H1 (cell line): ENCODE measurements at regions not wholly inside any gene's neighbourhood (a gene's known extent, or its start where the extent isn't known, plus 50 kb on each side); places are given as distances from the start of the nearest gene placed in this dataset.

Experiments used
- CTCF ChIA-PET: fragments of 300-600 bp; sonication (Branson Sonifier 250); formaldehyde crosslinking; loops from one replicate; lab custom pipeline; 2021; ENCODE audit not compliant: partially characterized antibody; lab: Charles Lee
- POLR2A ChIA-PET: fragments of 300-600 bp; sonication (Branson Sonifier 250); formaldehyde crosslinking; loops from one replicate; lab custom pipeline; 2021; ENCODE audit warnings: inconsistent platforms; ENCODE audit not compliant: partially characterized antibody; lab: Charles Lee
- DNase-seq, 2 experiments: peaks; one replicate each; pipeline versions ENCODE4 v3.0.0 to v3.0.0-alpha.2; 2010 to 2022; ENCODE audit warnings: low spot score in 2 of 2, low read depth in 1 of 2, mixed read lengths in 1 of 2
- FAIRE-seq: peaks from 2 replicates; lab custom pipeline; 2011; peaks lifted over from hg19 to GRCh38; lab: Jason Lieb, UNC
- H2AFZ ChIP-seq: 2 replicates; pipeline ENCODE4 v1.8.1; 2012; ENCODE audit warnings: low read length, inconsistent platforms
- H2AK5ac ChIP-seq: 2 replicates; pipeline ENCODE4 v1.6.1; 2013; ENCODE audit warnings: low read depth, low read length
- H2BK120ac ChIP-seq: replicated peaks from 2 replicates; pipeline ENCODE3; 2013; ENCODE audit warnings: low read depth, low read length, inconsistent platforms
- H2BK12ac ChIP-seq: 2 replicates; pipeline ENCODE4 v1.6.1; 2013; ENCODE audit warnings: low read depth, low read length
- H2BK15ac ChIP-seq: 2 replicates; pipeline ENCODE4 v1.6.1; 2013; ENCODE audit warnings: low read length
- H2BK20ac ChIP-seq: 2 replicates; pipeline ENCODE4 v1.6.1; 2013; ENCODE audit warnings: low read length
- H2BK5ac ChIP-seq: 2 replicates; pipeline ENCODE4 v1.6.1; 2013; ENCODE audit warnings: low read depth, low read length
- H3K14ac ChIP-seq: 2 replicates; pipeline ENCODE4 v1.6.1; 2013; ENCODE audit warnings: inconsistent platforms; ENCODE audit not compliant: insufficient read length
- H3K18ac ChIP-seq: 2 replicates; pipeline ENCODE4 v1.6.1; 2013; ENCODE audit warnings: low read length; ENCODE audit errors: extremely low read depth
- H3K23ac ChIP-seq: 2 replicates; pipeline ENCODE4 v1.6.1; 2013; ENCODE audit warnings: inconsistent platforms; ENCODE audit not compliant: insufficient read length
- H3K23me2 ChIP-seq: 2 replicates; pipeline ENCODE4 v1.6.1; 2013; ENCODE audit warnings: low read depth, low read length
- H3K27ac ChIP-seq: 2 replicates; pipeline ENCODE4 v1.6.1; 2011; ENCODE audit warnings: low read depth, low read length, inconsistent platforms
- H3K27me3 ChIP-seq, 4 experiments: replicated peaks in 1 of 4; 1 replicate in 1 of 4; 2 replicates in 3 of 4; pipeline versions ENCODE4 v1.6.1 to v1.8.1; 2011 to 2013; ENCODE audit warnings: low read length in 3 of 4, mild to moderate bottlenecking in 3 of 4, inconsistent platforms in 2 of 4, mixed read lengths in 2 of 4, moderate library complexity in 1 of 4; ENCODE audit not compliant: control insufficient read depth in 3 of 4, insufficient read depth in 3 of 4; ENCODE audit errors: extremely low read depth in 1 of 4
- H3K36me3 ChIP-seq, 4 experiments: 2 replicates each; pipeline versions ENCODE4 v1.6.1 to v1.8.1; 2011 to 2013; ENCODE audit warnings: mild to moderate bottlenecking in 4 of 4, low read length in 3 of 4, moderate library complexity in 2 of 4, control low read depth in 1 of 4, inconsistent platforms in 1 of 4; ENCODE audit not compliant: insufficient read depth in 4 of 4, control insufficient read depth in 2 of 4
- H3K4ac ChIP-seq: replicated peaks from 2 replicates; pipeline ENCODE3; 2013; ENCODE audit warnings: low read length, low read depth, mixed read lengths, inconsistent platforms; ENCODE audit not compliant: insufficient read length
- H3K4me1 ChIP-seq, 4 experiments: replicated peaks in 1 of 4; 1 replicate in 1 of 4; 2 replicates in 3 of 4; pipeline versions ENCODE4 v1.6.1 to v1.8.1; 2011 to 2013; ENCODE audit warnings: low read length in 3 of 4, inconsistent platforms in 2 of 4, mixed read lengths in 1 of 4; ENCODE audit not compliant: insufficient read depth in 4 of 4, control insufficient read depth in 3 of 4
- H3K4me2 ChIP-seq, 2 experiments: 2 replicates each; pipeline versions ENCODE4 v1.6.1 to v1.8.1; 2011 to 2013; ENCODE audit warnings: low read depth in 2 of 2, low read length in 2 of 2, control low read depth in 1 of 2, inconsistent platforms in 1 of 2, mild to moderate bottlenecking in 1 of 2; ENCODE audit not compliant: insufficient read depth in 1 of 2
- H3K4me3 ChIP-seq, 4 experiments: fragments of 200-600, 300-600 bp in 1 of 4; sonication (generic), shearing (Covaris generic), sonication (Bioruptor Twin) in 1 of 4; 2 replicates each; pipeline versions ENCODE4 v1.5.1 to v1.8.1; 2011 to 2016; ENCODE audit warnings: low read length in 4 of 4, low read depth in 3 of 4, control low read depth in 2 of 4, inconsistent platforms in 2 of 4, mild to moderate bottlenecking in 2 of 4, mixed read lengths in 1 of 4, moderate library complexity in 1 of 4; ENCODE audit not compliant: insufficient read depth in 2 of 4; ENCODE audit errors: extremely low read depth in 1 of 4
- H3K56ac ChIP-seq: replicated peaks from 2 replicates; pipeline ENCODE3; 2013; ENCODE audit warnings: low read depth, mild to moderate bottlenecking, mixed read lengths, low read length, inconsistent platforms; ENCODE audit not compliant: insufficient read length
- H3K79me1 ChIP-seq: 2 replicates; pipeline ENCODE4 v1.6.1; 2013; ENCODE audit warnings: low read depth, low read length, control low read depth
- H3K79me2 ChIP-seq, 2 experiments: 2 replicates each; pipeline versions ENCODE4 v1.6.1 to v1.8.1; 2012 to 2013; ENCODE audit warnings: low read length in 2 of 2, mild to moderate bottlenecking in 2 of 2, inconsistent platforms in 1 of 2; ENCODE audit not compliant: insufficient read depth in 2 of 2, control insufficient read depth in 1 of 2
- H3K9ac ChIP-seq, 4 experiments: replicated peaks in 1 of 4; 1 replicate in 1 of 4; 2 replicates in 3 of 4; pipeline versions ENCODE4 v1.6.1 to v1.8.1; 2011 to 2013; ENCODE audit warnings: low read depth in 3 of 4, low read length in 3 of 4, control low read depth in 2 of 4, mild to moderate bottlenecking in 2 of 4, moderate library complexity in 2 of 4, inconsistent platforms in 1 of 4; ENCODE audit errors: extremely low read depth in 1 of 4
- H3K9me3 ChIP-seq, 2 experiments: 2 replicates each; pipeline versions ENCODE4 v1.6.1 to v1.8.1; 2012 to 2013; ENCODE audit warnings: mild to moderate bottlenecking in 2 of 2, moderate library complexity in 2 of 2, control low read depth in 1 of 2, inconsistent platforms in 1 of 2, low read depth in 1 of 2, low read length in 1 of 2, mixed read lengths in 1 of 2; ENCODE audit not compliant: insufficient read depth in 2 of 2
- H4K20me1 ChIP-seq, 2 experiments: replicated peaks in 1 of 2; 2 replicates each; pipeline versions ENCODE3 to v1.8.1; 2011 to 2013; ENCODE audit warnings: inconsistent platforms in 2 of 2, low read length in 2 of 2, mild to moderate bottlenecking in 1 of 2; ENCODE audit not compliant: insufficient read depth in 2 of 2, control insufficient read depth in 1 of 2
- H4K5ac ChIP-seq: 2 replicates; pipeline ENCODE4 v1.6.1; 2013; ENCODE audit warnings: low read length, low read depth, mixed read lengths, inconsistent platforms; ENCODE audit not compliant: insufficient read length
- H4K8ac ChIP-seq: 2 replicates; pipeline ENCODE4 v1.8.0; 2013; ENCODE audit warnings: mild to moderate bottlenecking, moderate library complexity, low read length, inconsistent platforms; ENCODE audit not compliant: insufficient read depth; ENCODE audit errors: extremely low read depth
- H4K91ac ChIP-seq: replicated peaks from 2 replicates; pipeline ENCODE3; 2013; ENCODE audit warnings: low read length, mixed read lengths, inconsistent platforms; ENCODE audit not compliant: insufficient read length
- NANOG ChIP-seq: IDR thresholded peaks from 2 replicates; pipeline ENCODE4 v1.6.1; 2011; ENCODE audit warnings: low read length, low read depth, mild to moderate bottlenecking, inconsistent platforms; ENCODE audit not compliant: insufficient read depth, poor library complexity, severe bottlenecking
- SAP30 ChIP-seq: fragments of 300-600 bp; sonication (generic); IDR thresholded peaks from 2 replicates; pipeline ENCODE4 v1.7.1; 2012; ENCODE audit warnings: low read length, moderate library complexity, mild to moderate bottlenecking, inconsistent platforms; ENCODE audit not compliant: insufficient read depth, insufficient replicate concordance
- SIN3A ChIP-seq, 2 experiments: IDR thresholded peaks in 1 of 2; conservative IDR thresholded peaks in 1 of 2; 2 replicates each; pipeline ENCODE4 v1.6.1; 2011 to 2012; ENCODE audit warnings: low read length in 2 of 2, improper control_type of control experiment in 1 of 2, low read depth in 1 of 2, mild to moderate bottlenecking in 1 of 2
- SP2 ChIP-seq: IDR thresholded peaks from 2 replicates; pipeline ENCODE4 v1.6.1; 2012; ENCODE audit warnings: mild to moderate bottlenecking, low read length, inconsistent platforms
- YY1 ChIP-seq: IDR thresholded peaks from 2 replicates; pipeline ENCODE4 v1.6.1; 2011; ENCODE audit warnings: low read depth, mild to moderate bottlenecking, low read length
- WGBS, 2 experiments: shearing (Covaris generic) in 1 of 2; methylation state at CpG; one replicate each; pipeline versions ENCODE4 v1.1.6 to v1.1.7; 2013 to 2015; ENCODE audit warnings: low lambda C conversion rate in 2 of 2, mixed read lengths in 2 of 2, inconsistent platforms in 1 of 2, low coverage in 1 of 2, missing lambda C conversion rate in 1 of 2; ENCODE audit not compliant: insufficient replicate concordance in 2 of 2, insufficient coverage in 1 of 2, insufficient read length in 1 of 2; ENCODE audit errors: extremely low coverage in 1 of 2, missing lambda C conversion rate in 1 of 2; 5-methylcytosine and 5-hydroxymethylcytosine counted together

GRCh38 chr2:17228461-17228860 is 289.8 kb downstream of the RAD51AP2 start:
- Histone ChIP-seq H4K91ac (no peak overlapping the region), H2BK5ac (no peak overlapping the region), H3K14ac (no peak overlapping the region), H3K4me3 (no peak overlapping the region), H3K56ac (no peak overlapping the region), H3K79me2 (no peaks in the 10 kb centered on the region), H3K4ac (no peak overlapping the region), H3K23me2 (no peaks in the 10 kb centered on the region), H3K36me3 (no peaks in the 10 kb centered on the region), H2AK5ac (no peak overlapping the region), H2BK12ac (no peak overlapping the region), H4K5ac (no peak overlapping the region), H3K9ac (no peak overlapping the region), H2BK120ac (no peak overlapping the region), H3K4me1 (no peaks in the 10 kb centered on the region), H3K27ac (no peak overlapping the region), H4K20me1 (no peaks in the 10 kb centered on the region), H3K27me3 (no peaks in the 10 kb centered on the region), H3K23ac (no peak overlapping the region), H3K18ac (no peak overlapping the region), H4K8ac (no peak overlapping the region), H2BK20ac (no peak overlapping the region), H3K9me3 (no peaks in the 10 kb centered on the region), H2BK15ac (no peak overlapping the region), H2AFZ (no peak overlapping the region), H3K4me2 (no peak overlapping the region), H3K79me1 (no peaks in the 10 kb centered on the region)
- 88% methylated on average over 6 of the region's 6 CpGs; no CpG with 5 or more reads in 1 of the 2 experiments for WGBS, 2 experiments
- CTCF ChIA-PET: no interaction called here
- FAIRE-seq: no peak
- TF ChIP-seq SIN3A (conservative IDR thresholded peaks at IDR 0.05 in 1 of 2, IDR thresholded peaks at IDR 0.05 in 1 of 2; ENCODE audit: low read depth in 1 of 2, low read length in 2 of 2) (no peak), YY1 (no peak), NANOG (no peak), SAP30 (no peak), SP2 (no peak)
- no peak for DNase-seq
- POLR2A ChIA-PET: no interaction called here
